Endothelial cell (in vitro differentiated cells): ENCODE measurements at regions not wholly inside any gene's neighbourhood (a gene's known extent, or its start where the extent isn't known, plus 50 kb on each side); places are given as distances from the start of the nearest gene placed in this dataset.

Source experiments
- DNase-seq: peaks from one replicate; pipeline ENCODE4 v3.0.0; 2021; ENCODE audit warnings: low spot score
- H3K27ac Mint-ChIP-seq: one replicate; pipeline ENCODE4 v1.8.0; 2021; ENCODE audit warnings: mixed read lengths, inconsistent platforms; ENCODE audit not compliant: unreplicated experiment
- H3K27me3 Mint-ChIP-seq: one replicate; pipeline ENCODE4 v1.8.0; 2021; ENCODE audit warnings: mild to moderate bottlenecking, moderate library complexity, mixed read lengths, inconsistent platforms; ENCODE audit not compliant: unreplicated experiment
- H3K36me3 Mint-ChIP-seq: one replicate; pipeline ENCODE4 v1.8.0; 2021; ENCODE audit warnings: mild to moderate bottlenecking, low read depth, mixed read lengths, inconsistent platforms; ENCODE audit not compliant: unreplicated experiment
- H3K4me1 Mint-ChIP-seq: one replicate; pipeline ENCODE4 v1.8.0; 2021; ENCODE audit warnings: mild to moderate bottlenecking, mixed read lengths, inconsistent platforms; ENCODE audit not compliant: unreplicated experiment
- H3K4me3 Mint-ChIP-seq: one replicate; pipeline ENCODE4 v1.8.0; 2021; ENCODE audit warnings: mild to moderate bottlenecking, mixed read lengths, inconsistent platforms; ENCODE audit not compliant: unreplicated experiment
- H3K9me3 Mint-ChIP-seq: one replicate; pipeline ENCODE4 v1.8.0; 2021; ENCODE audit warnings: mixed read lengths, inconsistent platforms; ENCODE audit not compliant: unreplicated experiment
- TF ChIP-seq, protein P1 (sequence below): fragments of 200-600 bp; sonication (generic); IDR thresholded peaks from one replicate; pipeline ENCODE4 v1.5.0; 2021; ENCODE audit warnings: antibody characterized with exemption; ENCODE audit not compliant: unreplicated experiment

DNA sequence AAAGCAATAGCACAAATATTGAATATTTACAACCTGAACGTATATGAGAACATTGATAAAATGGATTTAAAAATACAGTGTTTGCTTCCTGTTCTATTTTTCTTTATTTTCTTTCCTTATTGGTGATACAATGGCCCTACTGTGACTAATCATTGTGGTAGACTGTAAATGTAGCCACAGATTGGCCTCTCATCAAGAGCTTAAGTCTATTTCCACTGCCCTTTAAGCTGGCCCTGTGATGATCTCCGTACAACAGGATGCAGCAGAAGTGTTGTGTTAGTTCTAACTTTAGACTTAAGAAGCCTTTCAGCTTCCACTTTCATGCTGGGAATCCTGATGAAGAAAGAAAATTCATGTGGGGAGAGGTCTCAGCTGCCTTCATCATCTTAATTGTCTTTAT is 285.6 kb upstream of the B3GALT2 start:
- H3K4me1 Mint-ChIP-seq: peaks cover 10% of the 10 kb centered on the region
- TF ChIP-seq, protein P1, sequence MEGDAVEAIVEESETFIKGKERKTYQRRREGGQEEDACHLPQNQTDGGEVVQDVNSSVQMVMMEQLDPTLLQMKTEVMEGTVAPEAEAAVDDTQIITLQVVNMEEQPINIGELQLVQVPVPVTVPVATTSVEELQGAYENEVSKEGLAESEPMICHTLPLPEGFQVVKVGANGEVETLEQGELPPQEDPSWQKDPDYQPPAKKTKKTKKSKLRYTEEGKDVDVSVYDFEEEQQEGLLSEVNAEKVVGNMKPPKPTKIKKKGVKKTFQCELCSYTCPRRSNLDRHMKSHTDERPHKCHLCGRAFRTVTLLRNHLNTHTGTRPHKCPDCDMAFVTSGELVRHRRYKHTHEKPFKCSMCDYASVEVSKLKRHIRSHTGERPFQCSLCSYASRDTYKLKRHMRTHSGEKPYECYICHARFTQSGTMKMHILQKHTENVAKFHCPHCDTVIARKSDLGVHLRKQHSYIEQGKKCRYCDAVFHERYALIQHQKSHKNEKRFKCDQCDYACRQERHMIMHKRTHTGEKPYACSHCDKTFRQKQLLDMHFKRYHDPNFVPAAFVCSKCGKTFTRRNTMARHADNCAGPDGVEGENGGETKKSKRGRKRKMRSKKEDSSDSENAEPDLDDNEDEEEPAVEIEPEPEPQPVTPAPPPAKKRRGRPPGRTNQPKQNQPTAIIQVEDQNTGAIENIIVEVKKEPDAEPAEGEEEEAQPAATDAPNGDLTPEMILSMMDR: no peak
- DNase-seq: no peak
- H3K27ac Mint-ChIP-seq: no peak overlapping the region
- H3K36me3 Mint-ChIP-seq: no peaks in the 10 kb centered on the region
- H3K27me3 Mint-ChIP-seq: no peaks in the 10 kb centered on the region
- no peaks in the 10 kb centered on the region for H3K9me3 Mint-ChIP-seq
- no peak overlapping the region for H3K4me3 Mint-ChIP-seq

- H3K9me3 Mint-ChIP-seq: no peaks in the 10 kb centered on the region
- TF ChIP-seq, protein P1: no peak
- H3K27me3 Mint-ChIP-seq: no peaks in the 10 kb centered on the region
- no peaks in the 10 kb centered on the region for H3K36me3 Mint-ChIP-seq
- peaks cover 9% of the 10 kb centered on the region for H3K4me1 Mint-ChIP-seq
- no peak overlapping the region for H3K4me3 Mint-ChIP-seq
- DNase-seq: no peak
- no peak overlapping the region for H3K27ac Mint-ChIP-seq
Observed at GRCh38 chr1:193463326-193463932, 277.0 kb upstream of the B3GALT2 start.

GRCh38 chr1:193462629-193463320 is 276.4 kb upstream of the B3GALT2 start:
- Mint-ChIP-seq H3K27me3 (no peaks in the 10 kb centered on the region), H3K9me3 (no peaks in the 10 kb centered on the region), H3K27ac (no peak overlapping the region), H3K36me3 (no peaks in the 10 kb centered on the region), H3K4me1 (peaks cover 9% of the 10 kb centered on the region), H3K4me3 (no peak overlapping the region)
- TF ChIP-seq, protein P1: no peak
- DNase-seq: no peak

- Mint-ChIP-seq H3K36me3 (no peaks in the 10 kb centered on the region), H3K4me3 (no peak overlapping the region)
Observed at GRCh38 chr1:193458628-193459027, 272.2 kb upstream of the B3GALT2 start.

GRCh38 chr1:193457676-193458075 is 271.3 kb upstream of the B3GALT2 start:
- Mint-ChIP-seq H3K27ac (no peak overlapping the region), H3K27me3 (no peaks in the 10 kb centered on the region), H3K36me3 (no peaks in the 10 kb centered on the region), H3K4me1 (peaks cover 2% of the 10 kb centered on the region), H3K4me3 (no peak overlapping the region), H3K9me3 (no peaks in the 10 kb centered on the region)
- no peak for DNase-seq
- TF ChIP-seq, protein P1: no peak

More at GRCh38 chr1:193458628-193459027, 272.2 kb upstream of the B3GALT2 start:
- TF ChIP-seq, protein P1: no peak
- no peaks in the 10 kb centered on the region for H3K9me3 Mint-ChIP-seq
- no peak for DNase-seq
- H3K27me3 Mint-ChIP-seq: no peaks in the 10 kb centered on the region
- peaks cover 9% of the 10 kb centered on the region for H3K4me1 Mint-ChIP-seq
- H3K27ac Mint-ChIP-seq: no peak overlapping the region
